NB4 (cell line): ENCODE measurements at regions not wholly inside any gene's neighbourhood (a gene's known extent, or its start where the extent isn't known, plus 50 kb on each side); places are given as distances from the start of the nearest gene placed in this dataset.

Experiments used
- DNase-seq: peaks from one replicate; pipeline ENCODE4 v3.0.0; 2010; ENCODE audit warnings: low read depth
- H3K4me3 ChIP-seq: one replicate; pipeline ENCODE4 v1.5.1; 2011; ENCODE audit warnings: mild to moderate bottlenecking, low read depth, low read length, moderate library complexity
- MYC ChIP-seq: IDR thresholded peaks from 2 replicates; pipeline ENCODE4 v1.6.1; 2011; ENCODE audit warnings: low read depth, low read length
- POLR2A ChIP-seq: IDR thresholded peaks from 2 replicates; pipeline ENCODE4 v1.6.1; 2011; ENCODE audit warnings: mild to moderate bottlenecking; ENCODE audit not compliant: insufficient read length; ENCODE audit errors: extremely low read depth
- TF ChIP-seq, protein P1 (sequence below): IDR thresholded peaks from one replicate; pipeline ENCODE4 v1.5.1; 2012; ENCODE audit warnings: low read depth, low read length
- TF ChIP-seq, protein P2 (sequence below): IDR thresholded peaks from 2 replicates; pipeline ENCODE4 v1.6.1; 2011; ENCODE audit warnings: low read depth, low read length

DNA sequence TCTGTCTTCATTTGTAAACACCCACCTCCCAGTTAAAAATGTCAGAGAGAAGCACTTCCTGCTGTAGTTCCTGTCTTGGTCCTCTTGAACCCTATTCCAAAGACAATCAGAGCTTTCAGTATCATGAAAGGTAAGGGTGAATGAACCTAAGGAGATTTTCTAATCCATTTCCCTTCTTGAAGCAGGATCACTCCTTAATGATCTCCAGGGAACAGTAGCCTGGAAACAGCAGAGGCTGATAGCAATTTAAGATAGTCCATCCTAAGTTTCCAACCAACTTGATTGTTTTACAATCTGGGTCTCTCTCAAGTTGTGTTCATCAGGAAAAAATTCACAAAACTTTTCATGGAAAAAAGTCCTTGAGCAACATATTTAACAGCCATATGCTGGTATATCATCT is 273.6 kb downstream of the NEBL start:
- TF ChIP-seq, protein P1, sequence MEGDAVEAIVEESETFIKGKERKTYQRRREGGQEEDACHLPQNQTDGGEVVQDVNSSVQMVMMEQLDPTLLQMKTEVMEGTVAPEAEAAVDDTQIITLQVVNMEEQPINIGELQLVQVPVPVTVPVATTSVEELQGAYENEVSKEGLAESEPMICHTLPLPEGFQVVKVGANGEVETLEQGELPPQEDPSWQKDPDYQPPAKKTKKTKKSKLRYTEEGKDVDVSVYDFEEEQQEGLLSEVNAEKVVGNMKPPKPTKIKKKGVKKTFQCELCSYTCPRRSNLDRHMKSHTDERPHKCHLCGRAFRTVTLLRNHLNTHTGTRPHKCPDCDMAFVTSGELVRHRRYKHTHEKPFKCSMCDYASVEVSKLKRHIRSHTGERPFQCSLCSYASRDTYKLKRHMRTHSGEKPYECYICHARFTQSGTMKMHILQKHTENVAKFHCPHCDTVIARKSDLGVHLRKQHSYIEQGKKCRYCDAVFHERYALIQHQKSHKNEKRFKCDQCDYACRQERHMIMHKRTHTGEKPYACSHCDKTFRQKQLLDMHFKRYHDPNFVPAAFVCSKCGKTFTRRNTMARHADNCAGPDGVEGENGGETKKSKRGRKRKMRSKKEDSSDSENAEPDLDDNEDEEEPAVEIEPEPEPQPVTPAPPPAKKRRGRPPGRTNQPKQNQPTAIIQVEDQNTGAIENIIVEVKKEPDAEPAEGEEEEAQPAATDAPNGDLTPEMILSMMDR: no peak
- TF ChIP-seq MYC: no peak
- TF ChIP-seq POLR2A: no peak
- TF ChIP-seq, protein P2, sequence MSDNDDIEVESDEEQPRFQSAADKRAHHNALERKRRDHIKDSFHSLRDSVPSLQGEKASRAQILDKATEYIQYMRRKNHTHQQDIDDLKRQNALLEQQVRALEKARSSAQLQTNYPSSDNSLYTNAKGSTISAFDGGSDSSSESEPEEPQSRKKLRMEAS: no peak
- no peak overlapping the region for H3K4me3 ChIP-seq
- no peak for DNase-seq

DNA sequence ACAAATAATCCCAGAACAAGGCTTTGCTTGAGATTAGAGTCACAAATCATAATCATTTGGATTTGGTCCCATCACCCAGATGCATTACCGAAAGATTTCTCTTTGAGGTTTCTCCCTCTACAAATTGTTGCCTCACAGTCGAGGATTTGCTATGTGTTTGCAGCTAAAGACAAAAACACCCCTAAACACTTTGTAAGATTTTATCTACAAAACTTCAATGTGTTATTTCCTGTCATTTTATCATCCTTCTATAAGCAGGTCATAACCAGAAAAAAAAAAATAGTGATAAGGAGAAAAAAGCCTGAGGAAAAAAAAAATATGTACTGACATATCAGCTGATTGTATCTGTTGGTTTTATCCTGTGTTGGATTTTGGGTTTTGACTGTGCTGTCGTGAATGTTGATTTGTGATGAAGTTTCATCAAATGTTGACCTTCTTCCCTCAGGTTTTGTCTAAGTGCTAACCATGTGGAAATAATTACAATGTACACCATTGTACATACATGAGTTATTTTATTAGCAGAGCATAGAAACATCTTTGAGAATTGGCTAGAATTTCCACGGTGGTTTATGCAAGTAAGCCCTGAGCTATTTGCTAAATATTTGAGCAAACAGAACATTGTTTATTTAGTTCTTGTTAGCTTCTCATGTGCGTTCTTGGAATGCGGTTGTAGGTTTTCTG is 274.4 kb downstream of the NEBL start:
- no peak for DNase-seq
- TF ChIP-seq, protein P2: no peak
- TF ChIP-seq MYC: no peak
- no peak for TF ChIP-seq POLR2A
- TF ChIP-seq, protein P1: no peak
- no peak overlapping the region for H3K4me3 ChIP-seq

DNA sequence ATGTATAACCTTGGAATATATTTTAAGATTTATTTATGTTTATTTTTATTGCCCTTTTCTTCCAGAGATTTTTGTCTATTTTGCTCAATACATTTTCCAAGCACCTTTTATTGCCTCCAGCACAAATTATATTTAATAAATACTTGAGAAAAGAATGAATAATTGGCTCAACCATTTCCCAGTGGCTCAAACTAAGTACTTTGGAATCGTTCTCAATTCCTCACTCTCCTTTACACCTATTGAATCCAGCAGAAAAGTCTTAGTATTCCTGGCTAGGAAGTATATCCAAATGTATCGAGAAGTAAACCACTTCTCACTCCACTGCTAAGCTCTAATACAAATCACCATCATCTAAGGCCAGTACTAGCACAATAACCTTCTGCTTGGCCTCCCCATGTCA is 276.1 kb downstream of the NEBL start:
- no peak overlapping the region for H3K4me3 ChIP-seq
- DNase-seq: no peak
- TF ChIP-seq MYC: no peak
- TF ChIP-seq, protein P2: no peak
- TF ChIP-seq, protein P1: no peak
- TF ChIP-seq POLR2A: no peak

DNA sequence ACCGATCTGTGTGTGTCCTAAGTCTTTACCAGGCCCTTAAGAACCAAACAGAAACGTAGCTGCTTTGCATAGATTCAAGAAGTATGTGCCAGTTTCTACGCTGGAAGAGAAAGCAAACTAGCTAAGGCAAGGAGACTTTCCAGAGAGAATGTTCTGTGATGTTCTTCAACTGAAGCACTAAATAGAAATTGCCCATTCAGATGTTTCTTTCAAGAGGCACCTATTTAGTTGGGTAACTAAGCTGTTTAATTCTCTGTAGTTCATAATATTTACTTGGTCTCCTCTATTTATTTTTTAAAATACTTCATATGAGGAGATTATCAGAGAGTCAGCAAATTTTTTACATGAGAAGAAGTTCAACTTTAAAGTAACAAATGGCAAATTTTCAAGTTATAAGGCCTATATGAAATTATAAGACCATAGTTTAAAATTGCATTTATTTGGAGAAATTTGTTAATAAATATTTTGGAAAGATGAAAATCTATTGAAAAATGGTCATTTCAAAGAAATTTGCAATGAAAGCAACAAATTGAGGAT is 279.0 kb downstream of the NEBL start:
- no peak for DNase-seq
- TF ChIP-seq POLR2A (no peak), MYC (no peak)
- TF ChIP-seq, protein P1: no peak
- TF ChIP-seq, protein P2: no peak

DNA sequence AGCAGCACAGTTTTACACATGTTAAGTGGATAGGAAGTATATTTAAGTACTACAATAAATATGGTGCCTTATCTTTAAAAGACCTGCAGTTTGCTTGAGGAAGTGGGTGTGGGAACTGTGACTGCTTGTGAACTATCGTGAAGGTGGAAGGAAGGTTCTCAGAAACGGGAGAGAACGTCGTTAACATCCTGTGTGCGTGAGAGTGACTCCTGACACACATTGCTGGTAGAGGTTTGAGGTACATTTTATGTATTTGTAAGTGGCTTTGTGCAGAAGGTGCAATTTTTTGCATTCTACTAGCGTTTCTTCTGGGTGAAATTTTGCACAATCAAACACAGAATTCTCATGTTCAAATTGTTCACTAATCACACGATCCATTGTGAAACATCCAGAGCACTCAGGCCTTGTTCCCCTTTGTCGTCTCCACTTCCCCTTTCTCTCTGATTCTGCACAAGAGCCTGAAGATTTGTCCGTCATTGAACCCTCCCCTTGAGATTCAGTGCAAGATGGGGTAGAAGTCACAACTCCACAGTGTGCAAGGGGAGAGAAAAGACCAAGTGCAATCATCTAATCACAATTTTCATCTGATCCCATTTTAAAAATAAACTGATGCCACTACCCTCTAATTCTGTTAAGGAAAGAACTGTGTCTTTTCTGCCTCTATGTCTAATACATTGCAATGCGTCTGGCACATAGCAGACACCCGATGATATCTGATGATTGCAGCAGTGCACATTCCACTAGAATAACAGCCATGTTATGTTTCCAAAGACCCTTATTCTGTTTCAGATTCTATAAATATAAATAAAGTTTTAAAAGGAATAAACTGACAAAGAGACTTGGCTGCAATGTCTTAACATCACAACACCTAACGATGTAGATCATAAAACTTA is 279.9 kb downstream of the NEBL start:
- TF ChIP-seq POLR2A: no peak
- TF ChIP-seq, protein P2: no peak
- TF ChIP-seq MYC: no peak
- TF ChIP-seq, protein P1: no peak
- peak overlapping the region; percentile 16 for H3K4me3 ChIP-seq
- DNase-seq: peak; percentile 73

More for the DNA sequence above, 279.0 kb downstream of the NEBL start:
- no peak overlapping the region for H3K4me3 ChIP-seq
